NCI-H146 treated with DMSO at 0.1 percent for 48 hours (cell line): ENCODE measurements at regions not wholly inside any gene's neighbourhood (a gene's known extent, or its start where the extent isn't known, plus 50 kb on each side); places are given as distances from the start of the nearest gene placed in this dataset.

Experiments used
- DNase-seq: peaks from one replicate; lab custom pipeline; 2025; ENCODE audit not compliant: unreplicated experiment; lab: John Stamatoyannopoulos, UW

DNA sequence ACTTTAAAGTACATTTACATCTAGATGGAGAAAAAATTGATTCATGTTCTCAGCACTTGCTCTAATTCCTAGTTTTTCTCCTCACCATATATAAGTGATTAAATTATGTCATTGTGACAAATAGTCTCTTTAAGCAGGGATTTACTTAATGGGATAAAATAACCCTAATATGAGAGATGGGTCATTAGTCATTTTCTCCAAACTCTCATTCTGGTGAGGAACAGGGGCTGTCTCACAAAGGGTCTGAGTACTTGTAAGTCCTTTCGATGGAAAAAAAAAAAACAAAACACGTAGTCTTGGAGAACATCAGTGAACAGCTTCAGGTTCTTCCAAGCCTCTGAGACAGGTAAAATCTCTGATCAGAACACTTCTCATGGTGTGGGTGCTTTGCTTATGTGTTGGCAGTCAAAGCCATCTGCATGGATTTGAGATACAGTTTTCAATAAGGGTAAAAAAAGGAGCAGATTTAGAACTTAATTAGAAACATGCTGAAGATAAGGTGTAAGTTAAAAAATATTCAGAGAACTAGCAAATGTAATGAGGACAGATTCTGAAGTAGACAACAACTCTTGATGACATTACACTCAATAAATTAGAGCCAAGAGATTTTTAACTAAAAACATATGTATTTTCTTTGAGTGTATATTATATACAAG is 1668.9 kb upstream of the MIR17HG start:
- DNase-seq: no peak

DNA sequence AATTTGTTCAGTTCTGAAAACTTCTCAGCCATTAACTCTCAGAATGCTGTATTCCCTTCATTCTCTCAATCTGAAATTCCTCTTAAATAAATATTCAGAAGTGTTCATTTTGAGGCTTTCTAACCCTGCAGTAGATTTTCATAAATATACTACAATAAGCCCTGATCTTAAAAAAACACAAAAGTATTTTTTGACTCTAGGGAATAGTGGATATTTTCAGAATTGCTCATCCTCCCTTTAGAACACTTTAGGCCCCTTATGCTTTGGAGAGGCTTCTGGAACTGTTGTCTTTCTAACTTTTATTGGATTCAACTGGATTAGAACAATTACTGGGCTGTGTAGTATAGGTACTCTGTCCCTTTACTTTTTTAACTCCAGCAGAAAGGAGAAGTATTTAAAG is 1662.6 kb upstream of the MIR17HG start:
- no peak for DNase-seq

DNA sequence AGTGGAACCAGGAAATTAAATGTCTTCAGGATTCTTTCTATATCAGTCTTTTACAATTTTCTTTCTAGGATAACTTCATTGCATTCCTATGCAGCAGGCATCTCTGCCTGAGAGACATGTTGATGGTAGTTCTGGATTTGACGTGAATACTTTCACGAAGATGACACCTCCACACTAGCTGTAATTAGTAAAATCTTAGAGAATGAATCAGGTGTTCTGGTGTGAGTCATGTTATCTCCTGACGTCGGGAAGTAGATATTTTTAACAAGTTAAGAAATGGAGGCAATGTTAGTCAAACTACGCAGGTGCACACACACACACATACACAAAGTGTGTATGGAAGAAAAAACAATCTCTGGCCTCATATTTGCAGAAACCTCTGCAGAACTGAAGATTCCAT is 1661.3 kb upstream of the MIR17HG start:
- no peak for DNase-seq

DNA sequence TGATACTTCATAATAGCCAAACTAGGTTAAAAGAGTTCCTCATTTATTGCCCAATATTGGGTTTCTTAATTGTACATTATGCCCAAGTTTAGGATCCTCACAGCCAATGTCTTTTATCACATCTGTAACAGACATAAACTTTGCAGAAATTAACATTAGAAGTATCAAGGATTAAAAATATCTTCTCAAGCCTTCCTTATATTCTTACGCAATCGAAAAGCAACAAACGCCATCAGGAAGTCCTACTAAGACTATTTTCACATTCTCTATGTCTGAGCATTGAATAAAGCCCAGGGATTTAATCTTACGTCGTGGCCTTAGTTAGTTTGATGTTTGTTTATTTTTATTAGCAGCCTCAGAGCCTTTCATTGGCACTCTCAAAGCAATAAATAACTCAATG is 1660.4 kb upstream of the MIR17HG start:
- DNase-seq: no peak

DNA sequence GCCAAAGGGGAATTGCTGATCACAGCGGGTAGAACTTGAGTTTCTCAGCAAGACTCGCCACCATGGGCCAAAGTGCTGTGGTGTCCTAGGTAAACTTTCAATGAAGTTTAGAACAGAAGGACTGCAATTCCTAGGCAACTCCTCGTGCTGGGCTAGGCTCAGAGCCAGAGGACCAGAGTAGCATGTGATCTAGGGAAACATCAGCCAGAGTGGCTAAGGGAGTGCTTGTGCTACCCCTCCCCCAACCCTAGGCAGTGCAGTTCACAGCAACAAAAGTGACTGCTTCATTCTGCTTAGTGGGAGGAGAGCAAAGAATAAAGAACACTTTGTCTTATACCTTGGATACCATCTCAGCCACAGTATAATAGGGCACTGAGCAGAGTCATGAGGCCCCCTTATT is 1658.6 kb upstream of the MIR17HG start:
- no peak for DNase-seq

DNA sequence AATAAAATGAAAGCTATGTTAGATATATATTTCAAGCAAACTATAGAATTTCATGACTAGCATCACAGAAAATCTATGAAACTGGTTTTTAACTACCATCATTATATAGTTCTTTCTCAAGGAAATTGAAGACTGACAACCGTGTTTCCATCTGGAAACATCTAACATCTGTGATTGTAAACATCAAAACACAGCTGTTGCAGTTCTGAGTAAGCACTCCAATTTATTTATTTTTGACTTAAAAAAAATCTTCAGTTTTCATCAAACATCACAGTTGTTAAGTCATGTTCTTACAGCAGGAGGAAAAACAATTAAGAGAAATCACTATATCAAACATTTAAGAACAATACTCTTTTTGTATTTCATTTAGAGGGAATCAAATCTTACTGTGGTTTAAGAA is 1653.0 kb upstream of the MIR17HG start:
- no peak for DNase-seq

DNA sequence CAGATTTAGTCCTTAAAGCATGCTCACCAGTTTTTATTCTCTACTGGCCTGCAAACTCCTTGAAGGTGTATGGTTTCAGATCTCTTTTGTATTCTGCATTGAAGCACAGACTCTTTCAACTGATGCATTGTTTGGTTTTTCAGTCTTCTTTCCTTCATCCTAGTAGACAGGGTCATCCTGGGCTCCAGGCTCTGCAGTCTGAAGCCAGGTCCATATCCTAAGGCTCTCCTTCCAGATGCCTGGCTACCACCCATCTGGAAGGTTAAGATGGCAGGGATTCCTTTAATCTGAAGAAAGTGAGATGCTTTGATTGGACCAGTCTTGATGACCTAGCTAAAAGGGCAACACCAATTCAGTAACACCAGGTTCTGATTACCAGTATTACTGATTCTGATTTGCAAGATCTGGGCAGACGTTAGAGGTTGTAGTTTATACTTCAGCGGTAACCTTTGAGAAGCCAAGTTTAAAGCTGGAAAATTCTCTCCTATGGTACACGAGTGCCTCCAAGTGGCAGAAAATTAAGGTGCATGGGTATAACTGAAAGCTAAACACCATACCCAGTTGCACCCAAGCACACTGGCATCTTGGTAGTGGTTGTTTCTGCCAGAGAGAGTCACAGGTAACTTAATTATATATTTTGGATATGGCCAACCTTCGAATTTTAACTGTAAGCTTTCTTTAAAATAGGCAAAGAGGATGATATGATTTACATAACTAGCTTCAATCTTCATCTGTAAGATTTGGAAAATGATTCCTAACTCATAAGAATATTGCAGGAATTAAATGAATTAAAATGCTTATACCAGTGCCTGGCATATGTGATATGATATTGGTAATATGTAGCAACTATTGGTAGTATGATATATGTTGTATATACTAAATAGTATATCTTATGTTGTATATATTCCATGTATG is 1651.9 kb upstream of the MIR17HG start:
- peak; percentile 20 for DNase-seq

DNA sequence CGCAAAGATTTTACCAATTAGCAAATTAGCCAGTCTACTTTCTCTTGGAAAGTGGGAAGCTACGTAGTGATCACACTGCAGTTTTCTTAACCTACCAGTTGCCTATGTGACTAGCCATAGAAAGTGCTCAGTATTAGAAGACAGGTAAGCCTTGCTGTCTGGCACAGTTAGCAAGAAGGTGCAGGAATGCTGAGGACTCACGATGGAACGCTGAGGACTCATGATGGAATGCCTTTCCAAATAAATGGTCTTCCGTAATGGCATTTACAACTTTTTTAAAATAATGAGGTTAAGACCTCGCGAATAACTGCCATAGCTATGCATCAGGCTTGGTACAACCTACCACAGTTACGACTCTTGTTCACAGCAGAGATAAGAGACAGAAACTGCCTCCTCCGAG is 1645.6 kb upstream of the MIR17HG start:
- DNase-seq: no peak

DNA sequence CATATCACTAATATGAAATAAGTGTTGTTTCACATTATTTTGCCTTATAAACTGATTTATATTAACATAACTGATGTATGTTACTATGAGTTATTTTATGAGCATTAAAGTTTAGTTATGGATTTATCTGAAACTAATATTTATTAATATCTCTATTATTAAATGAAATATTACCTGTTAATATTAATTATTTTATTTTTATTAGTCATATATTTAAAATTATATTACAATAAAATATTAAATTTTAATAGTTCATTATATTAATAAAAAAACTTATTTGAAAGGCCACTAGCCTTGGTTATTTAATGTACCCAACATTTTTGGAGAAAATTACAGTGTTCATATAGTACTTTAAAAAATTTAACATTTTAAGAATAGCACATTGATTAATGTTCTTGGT is 1643.4 kb upstream of the MIR17HG start:
- no peak for DNase-seq

DNA sequence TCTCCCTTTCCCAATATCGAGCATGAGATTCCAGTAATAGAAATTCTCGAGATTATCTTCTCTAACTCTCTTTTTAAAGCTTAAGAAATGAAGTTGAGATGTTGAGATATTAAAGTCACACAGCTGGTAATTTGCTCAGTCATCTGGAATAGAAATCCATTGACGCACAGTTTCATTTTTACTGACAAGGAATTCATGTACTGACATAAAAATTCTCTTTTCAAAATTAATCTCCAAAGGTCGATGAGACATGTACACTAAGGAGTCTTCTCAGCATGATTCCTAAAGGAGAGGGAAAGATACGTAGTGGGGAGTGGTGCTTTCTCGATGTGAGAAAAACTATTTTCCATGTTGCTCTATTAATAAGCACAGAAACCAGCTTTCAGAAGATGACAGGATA is 1639.5 kb upstream of the MIR17HG start:
- DNase-seq: no peak

DNA sequence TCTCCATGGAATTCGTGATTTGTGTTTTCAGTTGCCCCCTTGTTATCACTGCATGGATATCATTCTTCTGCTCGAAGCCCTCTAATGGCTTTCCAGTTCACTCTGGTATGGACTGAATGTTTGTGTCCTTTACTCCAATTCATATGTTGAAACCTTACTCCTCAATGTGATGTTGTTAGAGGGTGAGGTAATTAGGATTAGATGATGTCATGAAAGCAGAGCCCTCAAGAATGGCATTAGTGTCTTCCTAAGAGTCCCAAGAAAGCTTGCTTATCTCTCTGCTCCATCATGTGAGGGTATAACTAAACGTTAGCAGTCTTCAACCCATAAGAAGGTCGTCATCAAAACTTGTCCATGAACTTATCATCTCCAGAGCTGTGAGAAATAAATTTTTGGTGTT is 1626.3 kb upstream of the MIR17HG start:
- DNase-seq: no peak

DNA sequence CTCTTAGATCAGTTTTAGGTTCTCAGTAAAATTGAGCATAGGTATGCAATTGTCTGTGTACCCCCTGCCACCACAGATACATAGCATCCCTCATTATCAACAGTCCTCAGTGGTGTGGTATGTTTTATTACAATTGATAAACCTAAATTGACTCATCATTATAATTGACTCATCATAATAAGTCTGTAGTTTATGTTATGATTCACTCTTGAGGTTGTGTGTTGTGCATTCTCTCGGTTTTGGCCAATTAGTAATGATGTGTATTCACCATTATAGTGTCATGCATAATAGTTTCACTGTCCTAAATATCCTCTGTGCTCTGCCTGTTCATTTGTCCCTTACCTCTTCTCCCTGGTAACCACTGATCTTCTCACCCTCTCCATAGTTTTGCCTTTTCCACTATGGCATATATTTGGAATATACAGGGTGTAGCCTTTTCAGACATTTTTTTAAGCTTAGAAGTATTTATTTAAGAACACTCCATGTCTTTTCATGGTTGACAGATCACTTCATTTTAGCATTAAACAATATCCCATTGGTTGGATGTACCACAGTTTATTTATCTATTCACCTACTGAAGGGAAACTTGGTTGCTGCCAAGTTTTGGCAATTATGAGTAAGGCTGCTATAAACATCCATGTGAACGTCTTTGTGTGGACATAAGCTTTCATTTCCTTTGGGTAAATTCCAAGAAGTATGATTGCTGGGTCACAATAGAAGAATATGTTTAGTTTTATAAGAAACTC is 1620.6 kb upstream of the MIR17HG start:
- no peak for DNase-seq

DNA sequence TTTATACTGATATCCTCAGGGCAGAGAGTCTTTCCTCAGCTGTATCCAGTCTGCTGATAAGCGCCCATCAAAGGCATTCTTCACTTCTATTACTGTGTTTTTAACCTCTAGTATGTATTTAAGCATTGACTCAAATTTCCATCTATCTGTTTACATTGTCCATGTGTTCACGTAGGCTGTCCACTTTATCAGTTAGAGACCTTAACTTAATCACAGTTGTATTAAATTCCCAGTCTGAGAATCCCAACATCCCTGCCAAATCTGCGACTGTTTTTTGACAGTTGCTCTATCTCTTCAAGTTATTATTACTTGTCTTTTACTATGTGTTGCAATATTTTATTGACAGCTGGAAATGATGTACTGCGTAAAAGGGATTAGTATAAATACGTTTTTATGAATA is 1613.7 kb upstream of the MIR17HG start:
- no peak for DNase-seq

DNA sequence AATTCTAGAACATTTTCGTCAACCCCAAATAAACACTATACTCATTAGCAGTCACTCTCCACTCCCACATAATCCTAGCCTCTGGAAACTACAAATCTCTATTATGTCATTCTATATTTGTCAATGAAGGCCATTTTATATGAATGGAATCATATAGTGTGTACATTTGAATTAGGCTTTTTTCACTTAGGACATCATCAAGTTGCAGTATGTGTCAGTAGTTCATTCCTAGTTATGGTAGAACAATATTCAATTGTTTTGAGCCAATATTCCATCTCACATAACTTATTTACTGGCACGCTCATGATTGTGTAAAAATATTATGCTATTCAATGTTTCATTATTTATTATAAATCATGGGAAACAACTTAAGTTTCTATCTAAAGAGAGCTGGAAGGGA is 1610.4 kb upstream of the MIR17HG start:
- DNase-seq: no peak

DNA sequence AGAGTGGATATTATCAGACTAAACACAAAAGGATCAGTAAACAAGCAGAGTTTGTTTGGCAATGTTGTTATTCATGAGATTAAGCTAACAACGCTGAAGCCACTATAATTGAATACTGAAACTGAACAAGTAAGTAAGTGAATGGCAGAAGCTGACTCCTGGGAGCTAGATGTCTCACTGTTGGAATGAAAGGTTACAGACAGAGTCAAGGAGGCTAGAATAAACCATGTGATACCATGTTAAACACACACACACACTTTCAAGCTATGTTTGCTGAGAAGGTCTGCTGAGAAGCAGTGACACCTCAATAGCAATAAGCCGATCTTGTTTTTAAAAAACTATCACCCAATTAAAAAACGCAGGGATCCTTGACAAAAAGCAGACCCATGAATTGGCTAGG is 1609.4 kb upstream of the MIR17HG start:
- no peak for DNase-seq

DNA sequence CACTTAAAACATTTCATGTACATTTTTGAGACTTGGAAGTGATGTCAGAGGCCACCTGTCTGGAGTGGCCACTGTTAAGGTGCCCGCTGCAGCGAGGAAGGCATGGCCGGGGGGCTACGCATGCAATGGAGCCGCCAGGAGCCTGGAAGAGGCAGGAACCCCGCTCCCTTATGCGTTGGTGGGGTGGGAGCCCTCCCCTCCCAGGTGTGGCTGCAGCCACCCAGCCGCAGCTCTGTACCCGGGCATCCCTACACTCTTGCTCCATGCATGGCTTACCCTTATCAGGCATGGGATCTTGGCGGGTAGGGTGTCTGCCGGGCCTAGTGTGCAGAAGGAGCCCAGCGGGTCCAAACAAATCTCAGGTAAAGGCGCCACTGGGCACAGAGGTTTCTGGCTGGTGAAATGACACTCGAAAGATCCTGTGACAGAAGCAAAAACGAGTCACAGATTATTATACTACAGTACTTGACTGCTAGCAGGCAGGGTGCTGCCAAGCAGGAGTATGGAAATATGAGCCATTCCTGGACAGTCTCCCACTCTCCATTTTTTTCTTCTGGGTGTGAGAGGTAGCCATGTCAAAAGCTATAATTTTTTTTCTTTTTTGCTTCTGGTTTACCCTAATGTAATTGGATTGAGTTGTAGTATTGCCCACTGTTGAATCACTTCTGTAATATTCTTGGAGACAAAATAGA is 1606.3 kb upstream of the MIR17HG start:
- no peak for DNase-seq

DNA sequence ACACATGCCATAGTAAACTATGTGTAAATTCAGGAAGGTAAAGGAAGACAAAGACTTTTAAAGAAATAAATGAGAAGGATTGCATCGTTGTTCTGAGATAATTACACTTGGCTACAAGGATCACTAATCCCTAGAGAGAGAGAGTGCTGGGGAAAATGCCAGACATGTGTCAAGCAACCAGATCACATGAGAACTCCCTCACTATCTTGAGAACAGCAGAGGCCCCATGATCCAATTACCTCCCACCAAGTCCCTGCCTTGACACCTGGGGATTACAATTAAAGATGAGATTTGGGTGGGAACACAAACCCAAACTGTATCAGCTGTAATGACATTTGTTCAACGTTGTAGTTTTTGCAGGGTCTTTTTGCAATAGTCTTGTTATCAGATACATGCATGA is 1600.9 kb upstream of the MIR17HG start:
- DNase-seq: no peak

DNA sequence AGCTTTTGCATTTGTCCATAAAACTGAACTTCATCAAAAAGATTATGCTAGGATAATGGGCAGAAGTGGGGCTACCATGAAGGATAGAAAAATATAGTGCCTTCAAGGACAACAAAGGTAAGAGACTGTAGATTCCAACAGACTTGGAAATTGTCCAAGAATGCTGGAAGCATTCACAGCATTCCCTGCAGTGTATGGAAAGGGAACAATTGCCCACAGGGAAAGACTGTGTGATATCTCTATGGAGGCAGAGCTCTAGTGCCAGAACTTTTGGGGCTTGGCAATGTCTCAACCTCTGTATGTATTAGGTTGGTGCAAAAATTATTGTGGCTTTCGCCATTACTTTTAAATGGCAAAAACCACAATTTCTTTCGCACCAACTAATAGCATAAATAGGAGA is 1598.8 kb upstream of the MIR17HG start:
- DNase-seq: no peak

DNA sequence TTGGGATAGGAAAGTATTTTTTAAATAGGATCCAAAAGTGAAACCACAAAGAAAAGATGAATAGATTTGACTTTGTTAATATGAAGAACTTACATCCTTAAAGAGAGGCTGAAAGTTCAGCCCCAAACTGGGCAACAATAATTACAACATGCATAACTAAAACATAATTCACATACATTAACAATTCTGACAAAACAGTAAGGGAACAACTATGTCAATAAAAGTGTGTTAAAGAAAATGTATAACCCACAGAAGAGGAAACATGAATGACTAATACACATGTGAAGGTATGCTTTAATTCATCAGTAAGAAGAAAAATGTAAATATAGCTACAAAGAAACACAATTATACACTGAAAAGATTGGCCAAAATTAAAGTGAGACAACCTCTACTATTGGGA is 1597.6 kb upstream of the MIR17HG start:
- DNase-seq: no peak

DNA sequence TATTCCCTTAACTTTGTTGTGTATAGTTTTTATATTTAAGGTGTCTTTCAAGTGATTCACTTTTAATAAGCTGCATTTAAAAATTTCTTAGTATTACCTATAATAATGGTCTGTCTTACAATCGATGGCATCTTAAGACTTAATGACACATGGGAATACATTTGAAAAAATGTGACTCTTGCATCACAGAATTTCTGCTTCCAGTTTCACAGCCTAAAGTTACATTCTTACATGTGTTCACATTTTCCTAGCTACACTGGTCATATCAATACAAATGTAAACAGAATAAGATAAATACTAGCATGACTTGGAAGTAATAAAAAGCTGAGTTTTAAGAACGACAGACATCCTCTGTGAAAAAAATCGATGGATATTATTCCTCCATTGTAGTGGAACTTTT is 1597.1 kb upstream of the MIR17HG start:
- no peak for DNase-seq

DNA sequence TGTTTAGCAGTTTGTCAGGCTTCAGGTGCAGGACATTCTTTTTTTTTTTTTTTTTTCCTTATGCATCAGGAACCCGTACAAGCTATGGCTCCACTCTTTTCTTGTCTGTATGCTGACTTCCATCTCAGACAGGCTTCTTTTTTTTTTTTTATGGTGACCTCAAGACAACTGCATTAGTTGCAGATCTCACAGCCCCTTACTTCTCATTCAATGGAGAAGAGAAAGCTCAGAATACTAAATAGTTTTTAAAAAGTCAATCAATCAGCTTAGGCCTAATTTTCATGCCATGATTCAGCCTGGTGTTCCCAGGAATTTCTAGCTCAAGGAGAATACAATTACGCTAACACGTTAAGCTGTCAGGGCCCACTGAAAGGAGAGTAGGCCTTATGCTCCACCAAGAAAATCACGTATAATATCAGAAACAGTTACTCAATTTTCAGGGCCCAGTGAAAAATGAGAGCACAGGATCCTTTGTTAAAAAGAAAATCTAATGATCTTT is 1596.0 kb upstream of the MIR17HG start:
- no peak for DNase-seq
